H1 (cell line): ENCODE measurements at regions not wholly inside any gene's neighbourhood (a gene's known extent, or its start where the extent isn't known, plus 50 kb on each side); places are given as distances from the start of the nearest gene placed in this dataset.

Source experiments
- CTCF ChIA-PET: fragments of 300-600 bp; sonication (Branson Sonifier 250); formaldehyde crosslinking; loops from one replicate; lab custom pipeline; 2021; ENCODE audit not compliant: partially characterized antibody; lab: Charles Lee
- POLR2A ChIA-PET: fragments of 300-600 bp; sonication (Branson Sonifier 250); formaldehyde crosslinking; loops from one replicate; lab custom pipeline; 2021; ENCODE audit warnings: inconsistent platforms; ENCODE audit not compliant: partially characterized antibody; lab: Charles Lee
- DNase-seq, 2 experiments: peaks; one replicate each; pipeline versions ENCODE4 v3.0.0 to v3.0.0-alpha.2; 2010 to 2022; ENCODE audit warnings: low spot score in 2 of 2, low read depth in 1 of 2, mixed read lengths in 1 of 2
- FAIRE-seq: peaks from 2 replicates; lab custom pipeline; 2011; peaks lifted over from hg19 to GRCh38; lab: Jason Lieb, UNC
- H2AFZ ChIP-seq: 2 replicates; pipeline ENCODE4 v1.8.1; 2012; ENCODE audit warnings: low read length, inconsistent platforms
- H2AK5ac ChIP-seq: 2 replicates; pipeline ENCODE4 v1.6.1; 2013; ENCODE audit warnings: low read depth, low read length
- H2BK120ac ChIP-seq: replicated peaks from 2 replicates; pipeline ENCODE3; 2013; ENCODE audit warnings: low read depth, low read length, inconsistent platforms
- H2BK12ac ChIP-seq: 2 replicates; pipeline ENCODE4 v1.6.1; 2013; ENCODE audit warnings: low read depth, low read length
- H2BK15ac ChIP-seq: 2 replicates; pipeline ENCODE4 v1.6.1; 2013; ENCODE audit warnings: low read length
- H2BK20ac ChIP-seq: 2 replicates; pipeline ENCODE4 v1.6.1; 2013; ENCODE audit warnings: low read length
- H2BK5ac ChIP-seq: 2 replicates; pipeline ENCODE4 v1.6.1; 2013; ENCODE audit warnings: low read depth, low read length
- H3K14ac ChIP-seq: 2 replicates; pipeline ENCODE4 v1.6.1; 2013; ENCODE audit warnings: inconsistent platforms; ENCODE audit not compliant: insufficient read length
- H3K18ac ChIP-seq: 2 replicates; pipeline ENCODE4 v1.6.1; 2013; ENCODE audit warnings: low read length; ENCODE audit errors: extremely low read depth
- H3K23ac ChIP-seq: 2 replicates; pipeline ENCODE4 v1.6.1; 2013; ENCODE audit warnings: inconsistent platforms; ENCODE audit not compliant: insufficient read length
- H3K23me2 ChIP-seq: 2 replicates; pipeline ENCODE4 v1.6.1; 2013; ENCODE audit warnings: low read depth, low read length
- H3K27ac ChIP-seq: 2 replicates; pipeline ENCODE4 v1.6.1; 2011; ENCODE audit warnings: low read depth, low read length, inconsistent platforms
- H3K27me3 ChIP-seq, 4 experiments: replicated peaks in 1 of 4; 1 replicate in 1 of 4; 2 replicates in 3 of 4; pipeline versions ENCODE4 v1.6.1 to v1.8.1; 2011 to 2013; ENCODE audit warnings: low read length in 3 of 4, mild to moderate bottlenecking in 3 of 4, inconsistent platforms in 2 of 4, mixed read lengths in 2 of 4, moderate library complexity in 1 of 4; ENCODE audit not compliant: control insufficient read depth in 3 of 4, insufficient read depth in 3 of 4; ENCODE audit errors: extremely low read depth in 1 of 4
- H3K36me3 ChIP-seq, 4 experiments: 2 replicates each; pipeline versions ENCODE4 v1.6.1 to v1.8.1; 2011 to 2013; ENCODE audit warnings: mild to moderate bottlenecking in 4 of 4, low read length in 3 of 4, moderate library complexity in 2 of 4, control low read depth in 1 of 4, inconsistent platforms in 1 of 4; ENCODE audit not compliant: insufficient read depth in 4 of 4, control insufficient read depth in 2 of 4
- H3K4ac ChIP-seq: replicated peaks from 2 replicates; pipeline ENCODE3; 2013; ENCODE audit warnings: low read length, low read depth, mixed read lengths, inconsistent platforms; ENCODE audit not compliant: insufficient read length
- H3K4me1 ChIP-seq, 4 experiments: replicated peaks in 1 of 4; 1 replicate in 1 of 4; 2 replicates in 3 of 4; pipeline versions ENCODE4 v1.6.1 to v1.8.1; 2011 to 2013; ENCODE audit warnings: low read length in 3 of 4, inconsistent platforms in 2 of 4, mixed read lengths in 1 of 4; ENCODE audit not compliant: insufficient read depth in 4 of 4, control insufficient read depth in 3 of 4
- H3K4me2 ChIP-seq, 2 experiments: 2 replicates each; pipeline versions ENCODE4 v1.6.1 to v1.8.1; 2011 to 2013; ENCODE audit warnings: low read depth in 2 of 2, low read length in 2 of 2, control low read depth in 1 of 2, inconsistent platforms in 1 of 2, mild to moderate bottlenecking in 1 of 2; ENCODE audit not compliant: insufficient read depth in 1 of 2
- H3K4me3 ChIP-seq, 4 experiments: fragments of 200-600, 300-600 bp in 1 of 4; sonication (generic), shearing (Covaris generic), sonication (Bioruptor Twin) in 1 of 4; 2 replicates each; pipeline versions ENCODE4 v1.5.1 to v1.8.1; 2011 to 2016; ENCODE audit warnings: low read length in 4 of 4, low read depth in 3 of 4, control low read depth in 2 of 4, inconsistent platforms in 2 of 4, mild to moderate bottlenecking in 2 of 4, mixed read lengths in 1 of 4, moderate library complexity in 1 of 4; ENCODE audit not compliant: insufficient read depth in 2 of 4; ENCODE audit errors: extremely low read depth in 1 of 4
- H3K56ac ChIP-seq: replicated peaks from 2 replicates; pipeline ENCODE3; 2013; ENCODE audit warnings: low read depth, mild to moderate bottlenecking, mixed read lengths, low read length, inconsistent platforms; ENCODE audit not compliant: insufficient read length
- H3K79me1 ChIP-seq: 2 replicates; pipeline ENCODE4 v1.6.1; 2013; ENCODE audit warnings: low read depth, low read length, control low read depth
- H3K79me2 ChIP-seq, 2 experiments: 2 replicates each; pipeline versions ENCODE4 v1.6.1 to v1.8.1; 2012 to 2013; ENCODE audit warnings: low read length in 2 of 2, mild to moderate bottlenecking in 2 of 2, inconsistent platforms in 1 of 2; ENCODE audit not compliant: insufficient read depth in 2 of 2, control insufficient read depth in 1 of 2
- H3K9ac ChIP-seq, 4 experiments: replicated peaks in 1 of 4; 1 replicate in 1 of 4; 2 replicates in 3 of 4; pipeline versions ENCODE4 v1.6.1 to v1.8.1; 2011 to 2013; ENCODE audit warnings: low read depth in 3 of 4, low read length in 3 of 4, control low read depth in 2 of 4, mild to moderate bottlenecking in 2 of 4, moderate library complexity in 2 of 4, inconsistent platforms in 1 of 4; ENCODE audit errors: extremely low read depth in 1 of 4
- H3K9me3 ChIP-seq, 2 experiments: 2 replicates each; pipeline versions ENCODE4 v1.6.1 to v1.8.1; 2012 to 2013; ENCODE audit warnings: mild to moderate bottlenecking in 2 of 2, moderate library complexity in 2 of 2, control low read depth in 1 of 2, inconsistent platforms in 1 of 2, low read depth in 1 of 2, low read length in 1 of 2, mixed read lengths in 1 of 2; ENCODE audit not compliant: insufficient read depth in 2 of 2
- H4K20me1 ChIP-seq, 2 experiments: replicated peaks in 1 of 2; 2 replicates each; pipeline versions ENCODE3 to v1.8.1; 2011 to 2013; ENCODE audit warnings: inconsistent platforms in 2 of 2, low read length in 2 of 2, mild to moderate bottlenecking in 1 of 2; ENCODE audit not compliant: insufficient read depth in 2 of 2, control insufficient read depth in 1 of 2
- H4K5ac ChIP-seq: 2 replicates; pipeline ENCODE4 v1.6.1; 2013; ENCODE audit warnings: low read length, low read depth, mixed read lengths, inconsistent platforms; ENCODE audit not compliant: insufficient read length
- H4K8ac ChIP-seq: 2 replicates; pipeline ENCODE4 v1.8.0; 2013; ENCODE audit warnings: mild to moderate bottlenecking, moderate library complexity, low read length, inconsistent platforms; ENCODE audit not compliant: insufficient read depth; ENCODE audit errors: extremely low read depth
- H4K91ac ChIP-seq: replicated peaks from 2 replicates; pipeline ENCODE3; 2013; ENCODE audit warnings: low read length, mixed read lengths, inconsistent platforms; ENCODE audit not compliant: insufficient read length
- ASH2L ChIP-seq: fragments of 200-600, 300-600 bp; sonication (generic); IDR thresholded peaks from one replicate; pipeline ENCODE4 v1.7.1; 2017; ENCODE audit warnings: low read length
- CHD2 ChIP-seq: IDR thresholded peaks from 2 replicates; pipeline ENCODE4 v1.6.1; 2012; ENCODE audit warnings: low read length, improper control_type of control experiment
- SIX5 ChIP-seq: IDR thresholded peaks from 2 replicates; pipeline ENCODE4 v1.6.1; 2011; ENCODE audit warnings: mild to moderate bottlenecking, low read depth, low read length
- SP4 ChIP-seq: IDR thresholded peaks from 2 replicates; pipeline ENCODE4 v1.6.1; 2012; ENCODE audit warnings: low read length, inconsistent platforms
- WGBS, 2 experiments: shearing (Covaris generic) in 1 of 2; methylation state at CpG; one replicate each; pipeline versions ENCODE4 v1.1.6 to v1.1.7; 2013 to 2015; ENCODE audit warnings: low lambda C conversion rate in 2 of 2, mixed read lengths in 2 of 2, inconsistent platforms in 1 of 2, low coverage in 1 of 2, missing lambda C conversion rate in 1 of 2; ENCODE audit not compliant: insufficient replicate concordance in 2 of 2, insufficient coverage in 1 of 2, insufficient read length in 1 of 2; ENCODE audit errors: extremely low coverage in 1 of 2, missing lambda C conversion rate in 1 of 2; 5-methylcytosine and 5-hydroxymethylcytosine counted together

DNA sequence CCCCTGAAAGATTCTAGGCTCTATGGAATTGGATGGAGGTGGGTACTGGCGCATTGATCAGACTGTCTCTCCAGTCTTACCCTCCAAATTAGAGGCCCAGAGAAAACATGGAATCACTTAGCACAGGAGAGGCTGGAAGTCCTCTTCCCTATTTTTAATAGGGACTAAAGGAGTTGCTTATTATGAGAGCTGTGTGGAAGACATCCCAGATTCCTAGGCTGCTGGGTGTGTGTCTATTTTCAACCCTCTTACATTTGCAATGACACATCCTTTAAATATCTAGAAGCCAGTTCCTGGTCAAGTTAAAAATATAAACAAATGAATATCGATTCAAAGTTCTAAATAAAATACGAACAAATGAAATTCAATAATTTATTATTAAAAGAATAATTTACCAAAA lies 58.3 kb upstream of the ARID2 start:
- Histone ChIP-seq H2BK120ac (no peak overlapping the region), H2BK5ac (no peak overlapping the region), H4K20me1 (no peaks in the 10 kb centered on the region), H3K18ac (no peak overlapping the region), H3K4me1 (no peaks in the 10 kb centered on the region), H3K56ac (no peak overlapping the region)
- WGBS, 2 experiments: 81% methylated on average over 3 of the region's 3 CpGs; no CpG with 5 or more reads in 1 of the 2 experiments
- no peak for DNase-seq
- TF ChIP-seq CHD2 (no peak), SP4 (no peak), SIX5 (no peak), ASH2L (no peak)
- TF ChIP-seq, all 59 proteins: peak for 0
- Histone ChIP-seq H2BK12ac (no peak overlapping the region), H3K36me3 (no peaks in the 10 kb centered on the region), H4K8ac (no peak overlapping the region), H2AK5ac (no peak overlapping the region), H3K14ac (no peak overlapping the region), H3K27me3 (no peaks in the 10 kb centered on the region), H4K91ac (no peak overlapping the region), H2BK20ac (no peak overlapping the region), H3K9me3 (no peaks in the 10 kb centered on the region), H2AFZ (no peak overlapping the region), H3K23ac (no peak overlapping the region), H3K27ac (no peak overlapping the region), H3K23me2 (no peaks in the 10 kb centered on the region), H3K4me2 (no peak overlapping the region), H3K9ac (no peak overlapping the region), H3K79me1 (no peaks in the 10 kb centered on the region), H3K79me2 (no peaks in the 10 kb centered on the region), H4K5ac (no peak overlapping the region), H3K4ac (no peak overlapping the region), H2BK15ac (no peak overlapping the region), H3K4me3 (no peak overlapping the region)
- ChIA-PET CTCF (no interaction called here), POLR2A (no interaction called here)
- no peak for FAIRE-seq
